SK-N-MC (cell line): ENCODE measurements at regions not wholly inside any gene's neighbourhood (a gene's known extent, or its start where the extent isn't known, plus 50 kb on each side); places are given as distances from the start of the nearest gene placed in this dataset.

Experiments
- EZH2 ChIP-seq: fragments of 200-600 bp; sonication (generic); IDR thresholded peaks from one replicate; pipeline ENCODE4 v1.6.1; 2017; ENCODE audit warnings: antibody characterized with exemption
- FOXP2 ChIP-seq: optimal IDR thresholded peaks from 2 replicates; pipeline ENCODE3; 2011; ENCODE audit warnings: mild to moderate bottlenecking, moderate library complexity; ENCODE audit not compliant: insufficient read depth; ENCODE audit errors: extremely low read length, control extremely low read depth
- POLR2AphosphoS5 ChIP-seq: IDR thresholded peaks from 2 replicates; pipeline ENCODE4 v1.6.1; 2012; ENCODE audit warnings: mild to moderate bottlenecking, low read depth, low read length, borderline replicate concordance

GRCh38 chr2:60608679-60609078 is 55.2 kb upstream of the BCL11A start:
- TF ChIP-seq POLR2AphosphoS5: no peak
- no peak for TF ChIP-seq EZH2
- no peak for TF ChIP-seq FOXP2
